Spleen (tissue), 7 donors: ENCODE measurements at regions not wholly inside any gene's neighbourhood (a gene's known extent, or its start where the extent isn't known, plus 50 kb on each side); places are given as distances from the start of the nearest gene placed in this dataset.

ENCODE experiments used
- POLR2A ChIP-seq, 3 donors: fragments of 450-650 bp; IDR thresholded peaks; one replicate each; pipeline ENCODE4 v1.5.1; 2017; ENCODE audit warnings: antibody characterized with exemption in 3 of 3, mild to moderate bottlenecking in 1 of 3
- POLR2AphosphoS5 ChIP-seq, 3 donors: sonication (generic); formaldehyde crosslinking; IDR thresholded peaks; one replicate each; pipeline ENCODE4 v1.5.1; 2017; ENCODE audit warnings: antibody characterized with exemption in 3 of 3
- TF ChIP-seq, protein P1 (sequence below), 11 experiments: fragments of 200-600 bp in 7 of 11; fragments of 450-650 bp in 4 of 11; sonication (generic) in 4 of 11; IDR thresholded peaks in 8 of 11; conservative IDR thresholded peaks in 3 of 11; 1 replicate in 7 of 11; 2 replicates in 4 of 11; pipeline versions ENCODE4 v1.4.0 to v1.8.0; 2016 to 2021; ENCODE audit warnings: antibody characterized with exemption in 11 of 11, inconsistent platforms in 4 of 11, mild to moderate bottlenecking in 1 of 11
- donor health status: DM: no; HTN: no; CAD: no; lungs with moderate emphysema.
- donor health status: DM: no; HTN: no; CAD: no.
- donor health status: DM: no; HTN: no; CAD: no.

DNA sequence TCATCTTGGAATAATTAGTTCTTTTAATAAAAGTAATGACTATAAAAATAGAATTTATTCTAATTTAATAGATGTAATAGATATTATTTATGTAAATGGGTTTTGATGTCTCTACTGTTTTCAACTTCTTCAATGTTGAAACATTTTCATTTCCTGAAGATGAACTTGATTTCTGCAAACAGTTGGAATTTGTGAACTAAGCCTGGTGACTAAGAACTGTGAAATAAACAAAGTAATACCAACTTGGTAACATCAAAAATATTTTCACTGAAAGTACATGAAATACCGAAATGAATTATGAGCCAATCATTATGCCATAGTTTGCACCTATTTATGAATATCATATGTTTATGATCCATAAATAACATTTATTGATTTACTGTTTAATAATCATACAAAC is 143.8 kb upstream of the FGF10 start:
- TF ChIP-seq, protein P1, sequence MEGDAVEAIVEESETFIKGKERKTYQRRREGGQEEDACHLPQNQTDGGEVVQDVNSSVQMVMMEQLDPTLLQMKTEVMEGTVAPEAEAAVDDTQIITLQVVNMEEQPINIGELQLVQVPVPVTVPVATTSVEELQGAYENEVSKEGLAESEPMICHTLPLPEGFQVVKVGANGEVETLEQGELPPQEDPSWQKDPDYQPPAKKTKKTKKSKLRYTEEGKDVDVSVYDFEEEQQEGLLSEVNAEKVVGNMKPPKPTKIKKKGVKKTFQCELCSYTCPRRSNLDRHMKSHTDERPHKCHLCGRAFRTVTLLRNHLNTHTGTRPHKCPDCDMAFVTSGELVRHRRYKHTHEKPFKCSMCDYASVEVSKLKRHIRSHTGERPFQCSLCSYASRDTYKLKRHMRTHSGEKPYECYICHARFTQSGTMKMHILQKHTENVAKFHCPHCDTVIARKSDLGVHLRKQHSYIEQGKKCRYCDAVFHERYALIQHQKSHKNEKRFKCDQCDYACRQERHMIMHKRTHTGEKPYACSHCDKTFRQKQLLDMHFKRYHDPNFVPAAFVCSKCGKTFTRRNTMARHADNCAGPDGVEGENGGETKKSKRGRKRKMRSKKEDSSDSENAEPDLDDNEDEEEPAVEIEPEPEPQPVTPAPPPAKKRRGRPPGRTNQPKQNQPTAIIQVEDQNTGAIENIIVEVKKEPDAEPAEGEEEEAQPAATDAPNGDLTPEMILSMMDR (IDR thresholded peaks at IDR 0.05 in 8 of 11, conservative IDR thresholded peaks at IDR 0.05 in 3 of 11) = no peak
- no peak for TF ChIP-seq POLR2A (IDR thresholded peaks at IDR 0.05)
- no peak for TF ChIP-seq POLR2AphosphoS5 (IDR thresholded peaks at IDR 0.05)
